ENCODE measurements at regions not wholly inside any gene's neighbourhood (a gene's known extent, or its start where the extent isn't known, plus 50 kb on each side); places are given as distances from the start of the nearest gene placed in this dataset.
"Not testable (repeated sequence)": the region's sequence is repeated elsewhere in the genome, so short reads cannot be mapped to it uniquely, and the experiment has no call there.

DNA sequence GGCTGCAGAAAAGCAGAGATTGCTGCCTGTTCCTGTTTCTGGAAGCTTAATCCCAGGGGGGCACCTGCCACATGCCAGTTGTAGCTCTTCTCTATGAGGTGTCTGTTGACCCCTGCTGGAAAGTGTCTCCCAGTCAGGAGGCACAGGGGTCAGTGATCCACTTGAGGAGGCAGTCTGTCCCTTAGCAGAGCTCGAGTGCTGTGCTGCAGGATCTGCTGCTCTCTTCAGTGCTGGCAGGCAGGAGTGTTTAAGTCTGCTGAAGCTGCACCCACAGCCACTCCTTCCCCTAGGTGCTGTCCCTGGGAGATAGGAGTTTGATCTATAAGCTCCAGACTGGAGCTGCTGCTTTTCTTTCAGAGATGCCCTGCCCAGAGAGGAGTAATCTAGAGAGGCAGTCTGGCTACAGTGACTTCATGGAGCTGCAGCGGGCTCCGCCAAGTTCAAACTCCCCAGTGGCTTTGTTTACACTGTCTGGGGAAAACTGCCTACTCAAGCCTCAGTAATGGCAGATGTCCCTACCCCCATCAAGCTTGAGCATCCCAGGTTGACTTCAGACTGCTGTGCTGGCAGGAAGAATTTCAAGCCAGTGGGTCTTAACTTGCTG is 57.6 kb upstream of the CROT start:
- Mint-ChIP-seq H3K4me1 (no peaks in the 10 kb centered on the region), H3K27me3 (ENCODE audit: low read depth) (no peaks in the 10 kb centered on the region), H3K9me3 (peaks cover 17% of the 10 kb centered on the region), H3K4me3 (no peak overlapping the region), H3K36me3 (peaks cover 4% of the 10 kb centered on the region), H3K27ac (no peak overlapping the region)
- POLR2A ChIA-PET, result no interaction called here
- ATAC-seq (no peak), DNase-seq (ENCODE audit: low spot score) (no peak)
- CTCF ChIA-PET, result interaction anchor here (1.2 kb wide), 1 partner anchor 39 kb away, joined by 4 read pairs; no protein-coding TSS in a partner anchor
- TF ChIP-seq TEAD4 (CRISPR knock-in tag; IDR thresholded peaks at IDR 0.05) (no peak), JAZF1 (CRISPR knock-in tag; IDR thresholded peaks at IDR 0.05) (no peak), ZBTB21 (CRISPR knock-in tag; IDR thresholded peaks at IDR 0.05; ENCODE audit: borderline replicate concordance) (no peak), CREB1 (CRISPR knock-in tag; IDR thresholded peaks at IDR 0.05) (no peak), ELF4 (CRISPR knock-in tag; IDR thresholded peaks at IDR 0.05; ENCODE audit: low read depth) (no peak)
- TF ChIP-seq, protein P1, sequence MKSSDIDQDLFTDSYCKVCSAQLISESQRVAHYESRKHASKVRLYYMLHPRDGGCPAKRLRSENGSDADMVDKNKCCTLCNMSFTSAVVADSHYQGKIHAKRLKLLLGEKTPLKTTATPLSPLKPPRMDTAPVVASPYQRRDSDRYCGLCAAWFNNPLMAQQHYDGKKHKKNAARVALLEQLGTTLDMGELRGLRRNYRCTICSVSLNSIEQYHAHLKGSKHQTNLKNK (CRISPR knock-in tag; IDR thresholded peaks at IDR 0.05), result no peak
- TF ChIP-seq, protein P2, sequence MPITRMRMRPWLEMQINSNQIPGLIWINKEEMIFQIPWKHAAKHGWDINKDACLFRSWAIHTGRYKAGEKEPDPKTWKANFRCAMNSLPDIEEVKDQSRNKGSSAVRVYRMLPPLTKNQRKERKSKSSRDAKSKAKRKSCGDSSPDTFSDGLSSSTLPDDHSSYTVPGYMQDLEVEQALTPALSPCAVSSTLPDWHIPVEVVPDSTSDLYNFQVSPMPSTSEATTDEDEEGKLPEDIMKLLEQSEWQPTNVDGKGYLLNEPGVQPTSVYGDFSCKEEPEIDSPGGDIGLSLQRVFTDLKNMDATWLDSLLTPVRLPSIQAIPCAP (CRISPR knock-in tag; IDR thresholded peaks at IDR 0.05), result no peak
- TF ChIP-seq, protein P3, sequence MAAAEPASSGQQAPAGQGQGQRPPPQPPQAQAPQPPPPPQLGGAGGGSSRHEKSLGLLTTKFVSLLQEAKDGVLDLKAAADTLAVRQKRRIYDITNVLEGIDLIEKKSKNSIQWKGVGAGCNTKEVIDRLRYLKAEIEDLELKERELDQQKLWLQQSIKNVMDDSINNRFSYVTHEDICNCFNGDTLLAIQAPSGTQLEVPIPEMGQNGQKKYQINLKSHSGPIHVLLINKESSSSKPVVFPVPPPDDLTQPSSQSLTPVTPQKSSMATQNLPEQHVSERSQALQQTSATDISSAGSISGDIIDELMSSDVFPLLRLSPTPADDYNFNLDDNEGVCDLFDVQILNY (CRISPR knock-in tag; IDR thresholded peaks at IDR 0.05), result no peak

DNA sequence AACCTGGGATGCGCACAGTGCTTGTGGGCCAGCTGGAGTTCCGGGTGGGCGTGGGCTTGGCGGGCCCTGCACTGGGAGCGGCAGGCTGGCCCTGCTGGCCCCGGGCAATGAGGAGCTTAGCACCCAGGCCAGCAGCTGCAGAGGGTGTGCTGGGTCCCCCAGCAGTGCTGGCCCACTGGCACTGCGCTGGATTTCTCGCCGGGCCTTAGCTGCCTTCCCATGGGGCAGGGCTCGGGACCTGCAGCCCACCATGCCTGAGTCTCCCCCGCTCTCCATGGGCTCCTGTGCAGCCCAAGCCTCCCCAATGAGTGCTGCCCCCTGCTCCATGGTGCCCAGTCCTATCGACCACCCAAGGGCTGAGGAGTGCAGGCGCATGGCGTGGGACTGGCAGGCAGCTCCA is 56.7 kb upstream of the CROT start:
- CTCF ChIA-PET; H3K36me3 Mint-ChIP-seq; H3K27ac Mint-ChIP-seq; H3K27me3 Mint-ChIP-seq (ENCODE audit: low read depth); POLR2A ChIA-PET; H3K4me1 Mint-ChIP-seq; DNase-seq (ENCODE audit: low spot score); H3K4me3 Mint-ChIP-seq; ATAC-seq: not testable (repeated sequence)
- peaks cover 21% of the 10 kb centered on the region for H3K9me3 Mint-ChIP-seq

DNA sequence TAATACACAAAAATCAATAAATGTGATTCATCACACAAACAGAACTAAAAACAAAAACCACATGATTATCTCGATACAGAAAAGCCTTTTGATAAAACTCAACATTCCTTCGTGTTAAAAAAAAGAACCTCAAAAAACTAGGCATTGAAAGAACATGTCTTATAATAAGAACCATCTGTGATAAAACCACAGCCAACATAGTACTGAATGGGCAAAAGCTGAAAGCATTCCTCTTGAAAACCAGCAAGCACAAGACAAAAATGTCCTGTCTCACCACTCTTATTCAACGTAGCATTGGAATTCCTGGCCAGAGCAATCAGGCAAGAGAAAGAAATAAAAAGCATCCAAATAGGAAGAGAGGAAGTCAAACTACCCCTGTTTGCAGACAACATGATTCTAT is 49.9 kb upstream of the CROT start:
- CTCF ChIA-PET; H3K4me1 Mint-ChIP-seq; POLR2A ChIA-PET; H3K27me3 Mint-ChIP-seq (ENCODE audit: low read depth); DNase-seq (ENCODE audit: low spot score); H3K27ac Mint-ChIP-seq; ATAC-seq; H3K4me3 Mint-ChIP-seq: not testable (repeated sequence)
- peaks cover 54% of the 10 kb centered on the region for H3K9me3 Mint-ChIP-seq
- peaks cover 13% of the 10 kb centered on the region for H3K36me3 Mint-ChIP-seq

Data from WTC11 (cell line).